Upper lobe of right lung (tissue), 1 donor: ENCODE measurements at regions not wholly inside any gene's neighbourhood (a gene's known extent, or its start where the extent isn't known, plus 50 kb on each side); places are given as distances from the start of the nearest gene placed in this dataset.

Source experiments
- ATAC-seq: fragments of 200-7000 bp; cut with Tn5 transposase; one replicate; pipeline ENCODE4 v1.9.1; 2020; ENCODE audit warnings: mild to moderate bottlenecking, moderate library complexity
- DNase-seq: peaks from one replicate; pipeline ENCODE4 v3.0.0-alpha.2; 2020
- H3K27ac ChIP-seq: fragments of 200-600 bp; one replicate; pipeline ENCODE4 v1.8.0; 2022
- H3K27me3 ChIP-seq: fragments of 200-600 bp; one replicate; pipeline ENCODE4 v1.8.0; 2022; ENCODE audit warnings: mild to moderate bottlenecking
- H3K36me3 ChIP-seq: fragments of 200-600 bp; one replicate; pipeline ENCODE4 v1.8.0; 2022
- H3K4me1 ChIP-seq: fragments of 200-600 bp; one replicate; pipeline ENCODE4 v1.8.0; 2022
- H3K4me3 ChIP-seq: fragments of 200-600 bp; one replicate; pipeline ENCODE4 v1.8.0; 2022; ENCODE audit warnings: mild to moderate bottlenecking
- H3K9me3 ChIP-seq: fragments of 200-600 bp; one replicate; pipeline ENCODE4 v1.8.0; 2022
- CTCF ChIP-seq: fragments of 200-600 bp; IDR thresholded peaks from one replicate; pipeline ENCODE4 v1.8.0; 2022; ENCODE audit warnings: antibody characterized with exemption
- intact Hi-C: fragments of 100-400 bp; cut with DNase I; formaldehyde crosslinking; loops from one replicate; pipeline ENCODE4 v1.11.0; 2022
- donor health status: DM: no; HTN: yes; CAD: no; lungs with severe emphysema.

- intact Hi-C loops, result no loop called here
- Histone ChIP-seq H3K4me1 (no peaks in the 10 kb centered on the region), H3K4me3 (no peak overlapping the region), H3K27me3 (no peaks in the 10 kb centered on the region), H3K27ac (no peak overlapping the region), H3K9me3 (no peaks in the 10 kb centered on the region), H3K36me3 (no peaks in the 10 kb centered on the region)
- no peak for DNase-seq
- TF ChIP-seq CTCF, result no peak
- no peak for ATAC-seq
Observed at GRCh38 chr12:104844123-104844522, 114.0 kb downstream of the SLC41A2 start.

GRCh38 chr12:104840262-104840661 lies 117.8 kb downstream of the SLC41A2 start:
- Histone ChIP-seq H3K27me3 (no peaks in the 10 kb centered on the region), H3K9me3 (no peaks in the 10 kb centered on the region), H3K4me1 (no peaks in the 10 kb centered on the region), H3K4me3 (no peak overlapping the region), H3K36me3 (no peaks in the 10 kb centered on the region), H3K27ac (no peak overlapping the region)
- DNase-seq, result no peak
- intact Hi-C loops, result no loop called here
- no peak for TF ChIP-seq CTCF
- no peak for ATAC-seq

GRCh38 chr12:104835317-104835716 lies 122.8 kb downstream of the SLC41A2 start:
- H3K36me3 ChIP-seq, result no peaks in the 10 kb centered on the region
- no peaks in the 10 kb centered on the region for H3K27me3 ChIP-seq
- intact Hi-C loops, result no loop called here
- ATAC-seq, result no peak
- H3K4me3 ChIP-seq, result no peak overlapping the region
- H3K9me3 ChIP-seq, result no peaks in the 10 kb centered on the region
- H3K27ac ChIP-seq, result no peak overlapping the region
- H3K4me1 ChIP-seq, result no peaks in the 10 kb centered on the region
- TF ChIP-seq CTCF, result no peak
- no peak for DNase-seq

GRCh38 chr12:104834607-104835006 lies 123.5 kb downstream of the SLC41A2 start:
- ATAC-seq (no peak), DNase-seq (no peak)
- Histone ChIP-seq H3K36me3 (no peaks in the 10 kb centered on the region), H3K4me1 (no peaks in the 10 kb centered on the region), H3K27ac (no peak overlapping the region), H3K4me3 (no peak overlapping the region), H3K27me3 (no peaks in the 10 kb centered on the region), H3K9me3 (no peaks in the 10 kb centered on the region)
- no peak for TF ChIP-seq CTCF
- intact Hi-C loops, result no loop called here

- no peak for TF ChIP-seq CTCF
- no peak overlapping the region for H3K27ac ChIP-seq
Observed at GRCh38 chr12:104833756-104834155, 124.3 kb downstream of the SLC41A2 start.

GRCh38 chr12:104828015-104828414 lies 130.1 kb downstream of the SLC41A2 start:
- H3K27ac ChIP-seq, result no peak overlapping the region
- H3K9me3 ChIP-seq, result peaks cover 3% of the 10 kb centered on the region
- no peak for DNase-seq
- intact Hi-C loops, result no loop called here
- no peak for TF ChIP-seq CTCF
- H3K4me3 ChIP-seq, result no peak overlapping the region
- H3K4me1 ChIP-seq, result no peaks in the 10 kb centered on the region
- no peaks in the 10 kb centered on the region for H3K27me3 ChIP-seq
- no peaks in the 10 kb centered on the region for H3K36me3 ChIP-seq
- ATAC-seq, result no peak

More at GRCh38 chr12:104833756-104834155, 124.3 kb downstream of the SLC41A2 start:
- intact Hi-C loops, result no loop called here
- ATAC-seq (no peak), DNase-seq (no peak)
- no peaks in the 10 kb centered on the region for H3K9me3 ChIP-seq
- H3K4me3 ChIP-seq, result no peak overlapping the region
- no peaks in the 10 kb centered on the region for H3K27me3 ChIP-seq
- H3K4me1 ChIP-seq, result no peaks in the 10 kb centered on the region
- no peaks in the 10 kb centered on the region for H3K36me3 ChIP-seq
